Neural progenitor cell (in vitro differentiated cells): ENCODE measurements at regions not wholly inside any gene's neighbourhood (a gene's known extent, or its start where the extent isn't known, plus 50 kb on each side); places are given as distances from the start of the nearest gene placed in this dataset.

Experiments used
- DNase-seq: peaks from one replicate; pipeline ENCODE4 v3.0.0-alpha.2; 2016; ENCODE audit warnings: low spot score
- H2AFZ ChIP-seq: fragments of 200-600 bp; sonication (generic); replicated peaks from 2 replicates; pipeline ENCODE4 v1.6.1; 2016; ENCODE audit warnings: antibody characterized with exemption
- H3F3A ChIP-seq: fragments of 200-600 bp; sonication (generic); 2 replicates; pipeline ENCODE4 v1.6.1; 2016; ENCODE audit warnings: antibody characterized with exemption, low read depth
- H3K27ac ChIP-seq: fragments of 200-600 bp; sonication (generic); 2 replicates; pipeline ENCODE4 v1.5.1; 2016; ENCODE audit warnings: mild to moderate bottlenecking
- H3K27me3 ChIP-seq: fragments of 200-600 bp; sonication (generic); 2 replicates; pipeline ENCODE4 v1.6.1; 2016; ENCODE audit warnings: mild to moderate bottlenecking, moderate library complexity
- H3K36me3 ChIP-seq: fragments of 200-600 bp; sonication (generic); 2 replicates; pipeline ENCODE4 v1.5.1; 2016
- H3K4me1 ChIP-seq: fragments of 200-600 bp; sonication (generic); 2 replicates; pipeline ENCODE4 v1.6.1; 2016; ENCODE audit warnings: mixed run types
- H3K4me2 ChIP-seq: fragments of 200-600 bp; sonication (generic); 2 replicates; pipeline ENCODE4 v1.6.1; 2016
- H3K4me3 ChIP-seq: fragments of 200-600 bp; sonication (generic); 2 replicates; pipeline ENCODE4 v1.5.1; 2016
- H3K79me2 ChIP-seq: fragments of 200-600 bp; sonication (generic); 2 replicates; pipeline ENCODE4 v1.6.1; 2016; ENCODE audit warnings: low read depth
- H3K9ac ChIP-seq: fragments of 200-600 bp; sonication (generic); 2 replicates; pipeline ENCODE4 v1.6.1; 2016
- H3K9me3 ChIP-seq: fragments of 200-600 bp; sonication (generic); 2 replicates; pipeline ENCODE4 v1.5.1; 2016; ENCODE audit warnings: low read depth
- H4K20me1 ChIP-seq: fragments of 200-600 bp; sonication (generic); 2 replicates; pipeline ENCODE4 v1.6.1; 2016; ENCODE audit warnings: low read depth
- H3K27ac Mint-ChIP-seq: 3 replicates; pipeline ENCODE4 v1.8.0; 2021; ENCODE audit warnings: mixed read lengths
- H3K27me3 Mint-ChIP-seq: 2 replicates; pipeline ENCODE4 v1.8.0; 2022; ENCODE audit warnings: low read depth, mild to moderate bottlenecking, inconsistent platforms, moderate library complexity, mixed read lengths; ENCODE audit not compliant: insufficient read depth
- H3K36me3 Mint-ChIP-seq: 3 replicates; pipeline ENCODE4 v1.8.0; 2021; ENCODE audit warnings: mixed read lengths
- H3K4me1 Mint-ChIP-seq: 3 replicates; pipeline ENCODE4 v1.8.0; 2021; ENCODE audit warnings: mixed read lengths
- H3K4me3 Mint-ChIP-seq: 3 replicates; pipeline ENCODE4 v1.8.0; 2021; ENCODE audit warnings: mild to moderate bottlenecking, moderate library complexity, mixed read lengths
- H3K9me3 Mint-ChIP-seq: 3 replicates; pipeline ENCODE4 v1.8.0; 2020; ENCODE audit warnings: mixed read lengths
- EZH2 ChIP-seq: fragments of 200-600 bp; sonication (generic); IDR thresholded peaks from 2 replicates; pipeline ENCODE4 v1.6.1; 2017; ENCODE audit warnings: antibody characterized with exemption, mild to moderate bottlenecking, moderate library complexity
- EZH2phosphoT487 ChIP-seq: fragments of 200-600 bp; sonication (generic); IDR thresholded peaks from 2 replicates; pipeline ENCODE4 v1.6.1; 2017; ENCODE audit warnings: antibody characterized with exemption
- TF ChIP-seq, protein P1 (sequence below): fragments of 200-600 bp; sonication (generic); IDR thresholded peaks from 2 replicates; pipeline ENCODE4 v1.5.1; 2017; ENCODE audit warnings: antibody characterized with exemption, mild to moderate bottlenecking

DNA sequence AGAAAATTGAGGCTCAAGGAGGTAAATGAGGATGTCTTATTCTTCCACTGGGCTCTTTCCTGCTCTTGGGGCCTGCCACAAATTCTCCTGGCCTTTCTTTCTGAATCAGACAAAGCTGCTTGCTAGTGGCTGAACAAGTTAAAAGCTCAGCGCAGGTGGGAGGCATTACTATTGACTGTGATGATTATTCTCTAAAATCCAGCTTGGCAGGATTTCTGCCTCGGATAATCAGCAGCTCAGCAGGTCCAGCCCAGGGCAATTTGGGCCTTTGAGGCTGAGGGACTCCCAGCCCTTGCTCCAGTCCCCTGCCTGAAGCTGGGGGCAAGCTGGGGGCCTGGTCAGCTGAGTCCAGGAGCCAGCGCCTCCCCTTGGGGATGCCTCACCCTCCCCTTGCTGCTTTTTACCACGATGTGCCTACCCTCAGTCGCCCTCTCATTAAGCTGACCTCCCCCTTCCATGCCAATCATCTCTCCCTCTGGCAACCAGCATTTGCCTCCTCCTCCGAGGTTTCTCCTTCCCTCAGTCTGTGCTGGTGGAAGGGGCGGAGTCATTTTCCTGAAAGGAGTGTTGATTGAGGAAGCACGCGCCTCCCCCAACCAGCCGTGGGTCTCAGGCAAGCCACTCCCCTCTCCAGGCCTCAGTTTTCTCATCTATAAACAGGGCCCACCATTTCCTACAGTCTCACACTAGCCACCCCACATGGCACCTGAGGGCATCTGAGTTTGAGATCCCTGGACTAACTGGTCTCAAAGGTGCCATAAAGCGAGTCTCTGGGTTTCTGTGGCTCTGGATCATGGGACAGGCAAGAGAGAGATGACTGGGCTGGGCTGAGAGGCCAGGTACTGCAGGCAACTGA lies 60.6 kb upstream of the PRDM11 start:
- Histone ChIP-seq H3F3A (peaks cover 63% of the 10 kb centered on the region), H3K79me2 (no peaks in the 10 kb centered on the region), H3K9ac (no peak overlapping the region), H3K9me3 (no peaks in the 10 kb centered on the region), H2AFZ (no peak overlapping the region), H3K4me3 (no peak overlapping the region), H3K4me2 (peak overlapping the region; percentile 58), H3K36me3 (no peaks in the 10 kb centered on the region), H4K20me1 (no peaks in the 10 kb centered on the region), H3K27ac (peak overlapping the region; percentile 81), H3K27me3 (no peaks in the 10 kb centered on the region), H3K4me1 (peaks cover 72% of the 10 kb centered on the region)
- Mint-ChIP-seq H3K9me3 (no peaks in the 10 kb centered on the region), H3K36me3 (no peaks in the 10 kb centered on the region), H3K27ac (peak overlapping the region; percentile 80), H3K4me3 (peak overlapping the region; percentile 70), H3K4me1 (peaks cover 49% of the 10 kb centered on the region), H3K27me3 (peaks cover 20% of the 10 kb centered on the region)
- peak; percentile 57 for DNase-seq
- TF ChIP-seq, protein P1, sequence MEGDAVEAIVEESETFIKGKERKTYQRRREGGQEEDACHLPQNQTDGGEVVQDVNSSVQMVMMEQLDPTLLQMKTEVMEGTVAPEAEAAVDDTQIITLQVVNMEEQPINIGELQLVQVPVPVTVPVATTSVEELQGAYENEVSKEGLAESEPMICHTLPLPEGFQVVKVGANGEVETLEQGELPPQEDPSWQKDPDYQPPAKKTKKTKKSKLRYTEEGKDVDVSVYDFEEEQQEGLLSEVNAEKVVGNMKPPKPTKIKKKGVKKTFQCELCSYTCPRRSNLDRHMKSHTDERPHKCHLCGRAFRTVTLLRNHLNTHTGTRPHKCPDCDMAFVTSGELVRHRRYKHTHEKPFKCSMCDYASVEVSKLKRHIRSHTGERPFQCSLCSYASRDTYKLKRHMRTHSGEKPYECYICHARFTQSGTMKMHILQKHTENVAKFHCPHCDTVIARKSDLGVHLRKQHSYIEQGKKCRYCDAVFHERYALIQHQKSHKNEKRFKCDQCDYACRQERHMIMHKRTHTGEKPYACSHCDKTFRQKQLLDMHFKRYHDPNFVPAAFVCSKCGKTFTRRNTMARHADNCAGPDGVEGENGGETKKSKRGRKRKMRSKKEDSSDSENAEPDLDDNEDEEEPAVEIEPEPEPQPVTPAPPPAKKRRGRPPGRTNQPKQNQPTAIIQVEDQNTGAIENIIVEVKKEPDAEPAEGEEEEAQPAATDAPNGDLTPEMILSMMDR: no peak
- TF ChIP-seq EZH2: no peak

DNA sequence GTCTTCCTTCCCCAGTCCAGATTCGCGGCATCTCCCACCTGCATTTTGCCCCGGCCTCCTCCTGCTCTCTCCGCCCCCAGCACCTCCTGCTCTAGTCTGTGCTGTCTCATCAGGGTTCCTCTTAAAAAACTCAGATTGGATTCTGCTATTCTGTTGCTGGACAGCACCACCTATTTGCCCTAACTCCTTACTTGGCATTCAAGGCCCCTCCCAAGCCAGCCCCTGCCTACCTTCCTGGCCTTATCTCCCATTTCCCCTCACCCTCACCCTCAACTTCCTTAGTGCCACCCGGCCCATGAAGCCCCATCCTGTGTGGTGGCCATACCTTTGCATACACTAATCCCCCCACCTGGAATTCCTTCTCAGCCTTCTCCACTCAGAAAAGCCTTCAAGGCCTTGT lies 59.9 kb upstream of the PRDM11 start:
- no peak overlapping the region for H3K9ac ChIP-seq
- peaks cover 68% of the 10 kb centered on the region for H3F3A ChIP-seq
- DNase-seq: no peak
- Mint-ChIP-seq H3K36me3 (no peaks in the 10 kb centered on the region), H3K27me3 (peaks cover 18% of the 10 kb centered on the region), H3K9me3 (no peaks in the 10 kb centered on the region), H3K4me1 (peaks cover 51% of the 10 kb centered on the region), H3K27ac (peak overlapping the region; percentile 65), H3K4me3 (no peak overlapping the region)
- H3K4me2 ChIP-seq: peak overlapping the region; percentile 58
- H4K20me1 ChIP-seq: no peaks in the 10 kb centered on the region
- no peaks in the 10 kb centered on the region for H3K27me3 ChIP-seq
- H3K4me3 ChIP-seq: no peak overlapping the region
- no peaks in the 10 kb centered on the region for H3K36me3 ChIP-seq
- no peaks in the 10 kb centered on the region for H3K9me3 ChIP-seq
- H3K4me1 ChIP-seq: peaks cover 78% of the 10 kb centered on the region
- no peaks in the 10 kb centered on the region for H3K79me2 ChIP-seq
- H2AFZ ChIP-seq: no peak overlapping the region
- no peak for TF ChIP-seq EZH2phosphoT487
- TF ChIP-seq, protein P1: no peak
- no peak for TF ChIP-seq EZH2
- peak overlapping the region; percentile 81 for H3K27ac ChIP-seq

GRCh38 chr11:45087086-45087899 lies 59.1 kb upstream of the PRDM11 start:
- TF ChIP-seq EZH2phosphoT487 (no peak), EZH2 (no peak)
- TF ChIP-seq, protein P1: no peak
- H3K27me3 Mint-ChIP-seq: peaks cover 15% of the 10 kb centered on the region
- H3K27ac Mint-ChIP-seq: peak overlapping the region; percentile 64
- no peak overlapping the region for H3K4me3 Mint-ChIP-seq
- Histone ChIP-seq H3K9me3 (no peaks in the 10 kb centered on the region), H3K27ac (peak overlapping the region; percentile 83), H4K20me1 (no peaks in the 10 kb centered on the region), H3K4me3 (no peak overlapping the region), H3K4me1 (peaks cover 83% of the 10 kb centered on the region), H3K9ac (no peak overlapping the region), H2AFZ (no peak overlapping the region), H3F3A (peaks cover 73% of the 10 kb centered on the region), H3K79me2 (no peaks in the 10 kb centered on the region), H3K4me2 (peak overlapping the region; percentile 58), H3K27me3 (no peaks in the 10 kb centered on the region), H3K36me3 (no peaks in the 10 kb centered on the region)
- no peaks in the 10 kb centered on the region for H3K9me3 Mint-ChIP-seq
- DNase-seq: no peak
- H3K36me3 Mint-ChIP-seq: no peaks in the 10 kb centered on the region
- H3K4me1 Mint-ChIP-seq: peaks cover 57% of the 10 kb centered on the region
